ENCODE measurements at regions not wholly inside any gene's neighbourhood (a gene's known extent, or its start where the extent isn't known, plus 50 kb on each side); places are given as distances from the start of the nearest gene placed in this dataset.

DNA sequence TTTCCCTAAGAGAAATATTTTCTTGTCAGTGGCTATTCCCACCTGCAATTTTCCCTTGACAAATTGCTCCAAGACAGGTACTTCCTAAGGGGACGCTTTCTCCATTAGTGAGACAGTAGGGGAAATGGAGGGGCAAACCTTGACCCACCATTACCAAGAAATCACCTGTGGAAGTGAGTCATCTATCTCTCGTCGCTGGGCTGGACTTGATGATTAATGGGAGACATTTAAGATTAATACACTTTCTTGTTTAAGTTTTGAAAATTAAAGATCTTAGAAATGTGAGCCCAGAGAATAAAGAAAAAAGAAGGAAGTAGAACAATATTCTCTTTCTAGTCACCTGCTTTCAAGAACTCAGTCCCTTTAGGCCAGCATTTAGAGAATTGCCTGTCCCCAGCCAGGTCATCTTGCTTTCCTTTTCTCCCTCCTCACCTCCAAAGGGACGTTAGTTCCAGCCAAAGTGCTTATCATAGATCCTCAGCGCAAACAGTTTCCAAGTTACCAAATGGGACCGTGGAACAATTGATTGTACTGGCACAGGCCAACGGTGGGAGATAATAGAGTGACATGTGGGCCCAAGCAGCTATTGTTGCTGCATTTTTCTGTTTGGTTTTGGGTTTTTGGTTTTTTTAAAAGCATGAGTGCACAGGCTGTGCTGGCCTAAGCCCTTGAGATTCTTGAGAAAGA is 284.4 kb downstream of the ENC1 start:
- TF ChIP-seq POLR2AphosphoS5 (IDR thresholded peaks at IDR 0.05; ENCODE audit: low read depth, low read length) (no peak), POLR2A (IDR thresholded peaks at IDR 0.05; ENCODE audit: low read depth, low read length) (no peak), TAF1 (IDR thresholded peaks at IDR 0.05; ENCODE audit: borderline replicate concordance, low read depth, low read length) (no peak)
